ENCODE measurements at regions not wholly inside any gene's neighbourhood (a gene's known extent, or its start where the extent isn't known, plus 50 kb on each side); places are given as distances from the start of the nearest gene placed in this dataset.
"Not testable (repeated sequence)": the region's sequence is repeated elsewhere in the genome, so short reads cannot be mapped to it uniquely, and the experiment has no call there.

DNA sequence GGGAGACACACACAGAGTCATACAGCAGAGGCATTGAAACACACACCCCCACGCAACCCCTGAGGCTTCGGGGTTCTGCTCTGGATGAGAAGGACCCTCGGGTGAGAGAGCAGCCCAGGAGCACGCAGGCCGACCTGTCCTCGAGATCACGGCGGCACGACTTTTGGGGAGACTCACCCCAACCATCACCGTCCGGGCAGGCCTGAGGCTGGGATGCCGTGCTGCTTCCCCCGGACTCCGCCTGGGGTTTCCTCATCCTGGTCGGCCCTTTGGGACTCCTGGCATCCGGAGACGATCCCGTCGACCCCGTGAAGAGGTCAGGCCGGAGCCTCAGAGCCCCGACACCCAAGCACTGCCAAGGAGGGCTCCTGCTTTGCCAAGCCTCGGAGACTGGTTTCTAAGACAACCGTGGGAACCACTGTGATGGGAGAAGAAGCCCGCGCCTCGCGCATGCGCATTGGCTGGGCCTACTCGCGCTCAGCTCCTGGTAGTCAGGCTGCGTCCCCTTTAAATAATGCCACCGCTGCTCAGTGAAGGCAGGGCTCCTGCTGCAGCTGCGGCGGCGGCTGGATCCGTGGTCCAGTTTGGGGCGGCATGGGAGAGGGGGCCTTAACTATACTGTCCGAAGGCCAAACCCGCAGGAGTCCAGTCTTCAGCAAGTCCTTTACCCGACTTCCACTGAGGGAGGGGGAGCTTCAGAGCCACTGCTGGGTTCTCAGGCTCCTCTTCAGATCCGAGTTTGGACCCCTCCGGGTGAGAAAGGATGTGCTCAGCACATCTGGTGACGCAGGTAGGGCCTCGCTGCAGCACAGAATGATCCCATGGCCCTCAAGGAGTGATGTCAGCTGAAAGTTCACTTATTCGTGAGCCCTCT, 171.4 kb upstream of the ZNF337 start:
- H2AFZ ChIP-seq (ENCODE audit: low read depth, low read length), result no peak overlapping the region
- peaks cover 7% of the 10 kb centered on the region for H3K4me1 ChIP-seq (ENCODE audit: insufficient read depth, low read length)
- peaks cover 4% of the 10 kb centered on the region for H3K27me3 ChIP-seq (ENCODE audit: insufficient read depth, low read length)
- no peak overlapping the region for H3K4me3 ChIP-seq (ENCODE audit: low read length)
- H3K9me3 ChIP-seq (ENCODE audit: low read length), result peaks cover 1% of the 10 kb centered on the region
- no peaks in the 10 kb centered on the region for H3K36me3 ChIP-seq (ENCODE audit: insufficient read depth, low read length)

DNA sequence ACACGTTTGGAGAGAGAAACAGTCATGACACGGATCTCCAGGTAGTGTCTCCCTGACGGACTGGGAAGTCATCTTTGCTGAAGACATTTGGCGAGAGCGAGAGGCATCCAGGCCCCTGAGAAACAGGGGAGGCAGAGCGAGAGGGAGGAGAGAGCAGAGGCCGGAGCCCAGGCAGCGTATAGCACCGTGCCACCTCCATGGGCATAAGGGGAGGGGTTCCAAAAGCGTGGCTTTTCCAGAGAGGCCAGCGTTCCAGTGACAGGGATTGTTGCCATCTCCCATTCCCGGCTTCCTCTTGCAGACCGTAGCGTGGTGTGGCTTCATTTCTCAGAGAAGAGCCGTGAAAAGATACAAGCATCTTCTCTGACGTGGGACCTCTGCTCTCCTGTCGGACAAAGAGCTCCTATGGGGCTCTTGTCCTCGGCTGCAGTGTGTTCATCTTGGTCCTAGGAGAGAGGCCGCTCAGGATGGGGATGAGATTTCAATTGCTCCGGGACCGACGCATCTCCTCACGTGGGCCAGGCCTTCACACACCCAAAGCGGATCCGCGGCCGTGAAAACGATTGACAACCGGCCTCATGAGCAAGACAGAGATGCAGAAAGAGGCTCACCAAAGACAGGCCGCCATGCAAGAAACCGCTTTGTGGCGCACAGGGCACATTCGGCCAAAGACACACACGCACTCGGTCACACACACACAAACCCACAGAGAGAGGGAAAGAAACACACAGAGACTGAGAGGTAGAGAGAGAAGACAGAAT, 170.5 kb upstream of the ZNF337 start:
- H3K4me3 ChIP-seq (ENCODE audit: low read length); H3K4me1 ChIP-seq (ENCODE audit: insufficient read depth, low read length); H2AFZ ChIP-seq (ENCODE audit: low read depth, low read length); H3K27me3 ChIP-seq (ENCODE audit: insufficient read depth, low read length); H3K36me3 ChIP-seq (ENCODE audit: insufficient read depth, low read length); H3K9me3 ChIP-seq (ENCODE audit: low read length): not testable (repeated sequence)

DNA sequence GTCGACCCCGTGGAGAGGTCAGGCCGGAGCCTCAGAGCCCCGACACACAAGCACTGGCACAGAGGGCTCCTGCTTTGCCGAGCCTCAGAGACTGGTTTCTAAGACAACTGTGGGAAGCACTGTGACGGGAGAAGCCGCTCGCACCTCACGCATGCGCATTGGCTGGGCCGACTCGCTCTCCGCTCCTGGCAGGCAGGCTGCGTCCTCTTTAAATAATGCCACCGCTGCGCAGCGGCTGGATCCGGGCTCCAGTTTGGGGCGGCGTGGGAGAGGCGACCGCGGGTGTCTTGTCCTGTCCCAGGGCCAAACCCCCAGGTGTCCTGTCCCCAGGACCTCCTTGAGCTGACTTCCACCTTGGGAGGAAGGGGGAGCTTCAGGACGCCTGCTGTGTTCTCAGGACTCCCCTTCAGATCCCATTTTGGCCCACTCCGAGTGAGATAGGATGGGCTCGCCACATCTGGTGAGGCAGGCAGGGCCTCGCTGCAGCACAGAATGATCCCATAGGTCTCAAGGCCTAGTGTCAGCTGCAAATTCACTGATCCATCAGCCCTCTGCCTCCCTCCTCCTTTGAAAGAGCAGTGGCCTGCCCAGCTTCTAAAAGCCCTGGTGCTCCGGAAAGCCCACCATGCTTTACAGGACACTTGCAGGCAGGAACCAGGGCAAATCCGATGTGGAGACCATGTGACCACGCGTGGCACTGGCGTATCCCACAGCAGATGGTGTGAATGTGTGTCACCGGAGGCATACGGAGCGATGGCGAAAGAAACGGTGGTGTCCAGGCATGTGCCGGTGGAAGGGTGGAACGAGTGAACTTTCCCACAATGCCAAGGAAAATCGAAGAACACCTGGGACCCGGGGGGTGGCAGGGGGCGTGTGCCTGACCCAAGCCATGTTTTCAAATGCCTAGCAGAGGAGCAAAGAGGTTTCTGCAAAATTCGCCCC, 169.3 kb upstream of the ZNF337 start:
- Histone ChIP-seq H3K4me3 (ENCODE audit: low read length) (peak overlapping the region; percentile 45), H2AFZ (ENCODE audit: low read depth, low read length) (peak overlapping the region; percentile 77), H3K27me3 (ENCODE audit: insufficient read depth, low read length) (peaks cover 4% of the 10 kb centered on the region), H3K4me1 (ENCODE audit: insufficient read depth, low read length) (peaks cover 11% of the 10 kb centered on the region), H3K9me3 (ENCODE audit: low read length) (peaks cover 1% of the 10 kb centered on the region), H3K36me3 (ENCODE audit: insufficient read depth, low read length) (no peaks in the 10 kb centered on the region)

DNA sequence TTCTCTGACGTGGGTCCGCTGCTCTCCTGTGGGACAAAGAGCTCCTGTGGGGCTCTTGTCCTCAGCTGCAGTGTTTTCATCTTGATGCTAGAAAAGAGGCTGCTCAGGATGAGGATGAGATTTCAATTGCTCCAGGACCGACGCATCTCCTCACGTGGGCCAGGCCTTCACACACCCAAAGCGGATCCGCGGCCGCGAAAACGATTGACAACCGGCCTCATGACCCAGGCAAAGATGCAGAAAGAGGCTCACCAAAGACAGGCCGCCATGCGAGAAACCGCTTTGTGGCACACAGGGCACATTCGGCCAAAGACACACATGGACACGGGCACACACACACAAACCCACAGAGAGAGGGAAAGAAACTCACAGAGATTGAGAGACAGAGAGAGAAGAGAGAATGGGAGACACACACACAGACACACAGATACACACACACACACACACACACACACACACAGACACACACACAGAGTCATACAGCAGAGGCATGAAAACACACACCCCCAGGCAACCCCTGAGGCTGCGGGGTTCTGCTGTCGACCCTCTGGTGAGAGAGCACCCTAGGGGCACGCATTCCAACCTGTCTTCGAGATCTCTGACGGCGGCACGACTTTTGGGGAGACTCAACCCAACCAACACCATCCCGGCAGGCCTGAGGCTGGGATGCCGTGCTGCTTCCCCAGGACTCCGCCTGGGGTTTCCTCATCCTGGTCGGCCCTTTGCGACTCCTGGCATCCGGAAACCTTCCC, 168.5 kb upstream of the ZNF337 start:
- Histone ChIP-seq H3K4me3 (ENCODE audit: low read length) (peak overlapping the region; percentile 45), H3K4me1 (ENCODE audit: insufficient read depth, low read length) (peaks cover 17% of the 10 kb centered on the region), H2AFZ (ENCODE audit: low read depth, low read length) (peak overlapping the region; percentile 77)
- H3K36me3 ChIP-seq (ENCODE audit: insufficient read depth, low read length); H3K9me3 ChIP-seq (ENCODE audit: low read length); H3K27me3 ChIP-seq (ENCODE audit: insufficient read depth, low read length): not testable (repeated sequence)

DNA sequence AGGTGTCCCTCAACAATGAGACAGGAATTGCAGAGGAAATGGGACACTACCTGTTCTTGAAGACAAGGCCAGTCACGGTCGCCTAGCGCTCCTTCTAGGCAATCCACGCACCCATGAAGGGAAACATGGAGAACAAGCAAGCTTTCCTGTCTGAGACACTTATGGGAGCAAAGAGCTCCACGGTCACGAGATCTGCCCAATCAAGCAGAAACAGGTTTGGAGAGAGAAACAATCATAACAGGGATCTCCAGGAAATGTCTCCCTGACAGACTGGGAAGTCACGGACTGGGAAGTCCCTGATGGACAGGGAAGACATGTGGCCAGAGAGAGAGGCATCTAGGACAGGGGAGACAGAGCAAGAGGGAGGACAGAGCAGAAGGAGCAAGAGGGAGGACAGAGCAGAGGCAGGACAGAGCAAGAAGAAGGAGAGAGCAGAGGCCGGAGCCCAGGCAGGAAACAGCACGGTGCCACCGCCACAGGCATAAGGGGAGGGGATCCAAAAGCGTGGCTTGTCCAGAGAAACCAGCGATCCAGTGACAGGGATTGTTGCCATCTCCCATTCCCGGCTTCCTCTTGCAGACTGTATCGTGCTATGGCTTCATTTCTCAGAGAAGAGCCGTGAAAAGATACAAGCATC, 167.8 kb upstream of the ZNF337 start:
- Histone ChIP-seq H3K4me1 (ENCODE audit: insufficient read depth, low read length) (peaks cover 23% of the 10 kb centered on the region), H3K36me3 (ENCODE audit: insufficient read depth, low read length) (no peaks in the 10 kb centered on the region), H3K27me3 (ENCODE audit: insufficient read depth, low read length) (peaks cover 1% of the 10 kb centered on the region), H2AFZ (ENCODE audit: low read depth, low read length) (no peak overlapping the region), H3K4me3 (ENCODE audit: low read length) (no peak overlapping the region), H3K9me3 (ENCODE audit: low read length) (peaks cover 1% of the 10 kb centered on the region)

DNA sequence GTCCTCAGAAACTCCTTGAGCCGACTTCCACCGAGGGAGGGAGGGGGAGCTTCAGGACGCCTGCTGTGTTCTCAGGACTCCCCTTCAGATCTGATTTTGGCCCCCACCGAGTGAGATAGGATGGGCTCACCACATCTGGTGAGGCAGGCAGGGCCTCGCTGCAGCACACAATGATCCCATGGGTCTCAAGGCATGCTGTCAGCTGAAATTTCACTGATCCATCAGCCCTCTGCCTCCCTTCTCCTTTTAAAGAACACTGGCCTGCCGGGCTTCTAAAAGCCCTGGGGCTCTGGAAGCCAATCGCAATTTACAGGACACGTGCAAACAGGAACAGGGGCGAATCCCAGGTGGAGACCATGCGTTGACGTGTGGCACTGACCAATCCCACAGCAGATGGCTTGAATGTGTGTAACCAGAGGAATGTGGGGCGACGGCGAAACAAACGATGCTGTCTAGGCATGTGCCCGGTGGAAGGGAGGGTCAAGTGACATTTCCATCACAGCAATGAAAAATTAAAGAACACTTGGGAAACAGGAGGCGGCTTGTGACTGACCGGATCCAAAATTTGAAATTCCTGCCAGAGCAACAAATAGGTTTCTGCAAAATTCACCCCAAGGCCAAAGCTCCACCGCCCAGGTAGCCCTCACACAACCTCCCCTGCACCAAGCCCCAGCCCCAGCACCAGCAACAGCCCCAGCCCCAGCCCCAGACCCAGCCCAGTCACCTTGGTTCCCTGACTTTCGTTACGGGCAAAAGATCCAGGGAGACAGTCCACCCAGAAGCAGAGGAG, 167.1 kb upstream of the ZNF337 start:
- Histone ChIP-seq H2AFZ (ENCODE audit: low read depth, low read length) (peak overlapping the region; percentile 27), H3K36me3 (ENCODE audit: insufficient read depth, low read length) (no peaks in the 10 kb centered on the region), H3K4me1 (ENCODE audit: insufficient read depth, low read length) (peaks cover 23% of the 10 kb centered on the region), H3K4me3 (ENCODE audit: low read length) (peak overlapping the region; percentile 48), H3K9me3 (ENCODE audit: low read length) (peaks cover 1% of the 10 kb centered on the region), H3K27me3 (ENCODE audit: insufficient read depth, low read length) (no peaks in the 10 kb centered on the region)

DNA sequence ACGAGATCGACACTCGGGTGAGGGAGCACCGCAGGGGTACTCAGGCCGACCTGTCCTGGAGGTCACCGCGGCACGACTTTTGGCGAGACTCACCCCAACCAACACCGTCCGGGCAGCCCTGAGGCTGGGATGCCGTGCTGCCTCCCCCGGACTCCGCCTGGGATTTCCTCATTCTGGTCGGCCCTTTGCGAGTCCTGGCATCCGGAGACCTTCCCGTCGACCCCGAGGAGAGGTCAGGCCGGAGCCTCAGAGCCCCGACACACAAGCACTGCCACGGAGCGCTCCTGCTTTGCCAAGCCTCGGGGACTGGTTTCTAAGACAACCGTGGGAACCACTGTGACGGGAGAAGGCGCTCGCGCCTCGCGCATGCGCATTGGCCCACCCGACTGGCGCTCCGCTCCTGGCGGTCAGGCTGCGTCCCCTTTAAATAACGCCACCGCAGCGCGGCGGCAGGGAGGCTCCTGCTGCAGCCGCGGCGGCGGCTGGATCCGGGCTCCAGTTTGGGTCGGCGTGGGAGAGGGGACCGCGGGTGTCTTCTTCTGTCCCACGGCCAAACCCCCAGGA, 166.4 kb upstream of the ZNF337 start:
- H3K36me3 ChIP-seq (ENCODE audit: insufficient read depth, low read length); H3K27me3 ChIP-seq (ENCODE audit: insufficient read depth, low read length); H3K9me3 ChIP-seq (ENCODE audit: low read length): not testable (repeated sequence)
- H2AFZ ChIP-seq (ENCODE audit: low read depth, low read length), result peak overlapping the region; percentile 27
- H3K4me1 ChIP-seq (ENCODE audit: insufficient read depth, low read length), result peaks cover 27% of the 10 kb centered on the region
- peak overlapping the region; percentile 48 for H3K4me3 ChIP-seq (ENCODE audit: low read length)

DNA sequence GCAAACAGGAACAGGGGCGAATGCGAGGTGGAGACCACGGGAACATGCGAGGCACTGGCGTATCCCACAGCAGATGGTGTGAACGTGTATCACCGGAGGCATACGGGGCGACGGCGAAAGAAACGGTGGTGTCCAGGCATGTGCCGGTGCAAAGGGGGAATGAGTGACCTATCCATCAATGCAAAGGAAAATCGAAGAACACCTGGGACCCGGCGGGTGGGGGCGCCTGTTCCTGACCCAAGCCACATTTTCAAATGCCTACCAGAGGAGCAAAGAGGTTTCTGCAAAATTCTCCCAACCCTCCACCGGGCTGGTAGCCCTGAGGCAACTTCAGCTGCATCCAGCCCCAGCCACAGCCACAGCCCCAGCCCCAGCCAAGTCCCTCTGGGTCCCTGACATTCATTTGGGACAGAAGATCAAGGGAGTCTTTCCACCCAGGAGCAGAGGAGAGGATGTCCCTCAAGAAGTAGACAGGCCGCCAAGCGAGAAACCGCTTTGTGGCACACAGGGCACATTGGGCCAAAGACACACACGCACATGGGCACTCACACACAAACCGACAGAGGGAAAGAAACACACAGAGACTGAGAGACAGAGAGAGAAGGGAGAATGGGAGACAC, 164.0 kb upstream of the ZNF337 start:
- Histone ChIP-seq H3K9me3 (ENCODE audit: low read length) (peaks cover 4% of the 10 kb centered on the region), H3K4me1 (ENCODE audit: insufficient read depth, low read length) (peaks cover 29% of the 10 kb centered on the region), H3K4me3 (ENCODE audit: low read length) (peak overlapping the region; percentile 48), H3K36me3 (ENCODE audit: insufficient read depth, low read length) (no peaks in the 10 kb centered on the region), H2AFZ (ENCODE audit: low read depth, low read length) (no peak overlapping the region), H3K27me3 (ENCODE audit: insufficient read depth, low read length) (no peaks in the 10 kb centered on the region)

DNA sequence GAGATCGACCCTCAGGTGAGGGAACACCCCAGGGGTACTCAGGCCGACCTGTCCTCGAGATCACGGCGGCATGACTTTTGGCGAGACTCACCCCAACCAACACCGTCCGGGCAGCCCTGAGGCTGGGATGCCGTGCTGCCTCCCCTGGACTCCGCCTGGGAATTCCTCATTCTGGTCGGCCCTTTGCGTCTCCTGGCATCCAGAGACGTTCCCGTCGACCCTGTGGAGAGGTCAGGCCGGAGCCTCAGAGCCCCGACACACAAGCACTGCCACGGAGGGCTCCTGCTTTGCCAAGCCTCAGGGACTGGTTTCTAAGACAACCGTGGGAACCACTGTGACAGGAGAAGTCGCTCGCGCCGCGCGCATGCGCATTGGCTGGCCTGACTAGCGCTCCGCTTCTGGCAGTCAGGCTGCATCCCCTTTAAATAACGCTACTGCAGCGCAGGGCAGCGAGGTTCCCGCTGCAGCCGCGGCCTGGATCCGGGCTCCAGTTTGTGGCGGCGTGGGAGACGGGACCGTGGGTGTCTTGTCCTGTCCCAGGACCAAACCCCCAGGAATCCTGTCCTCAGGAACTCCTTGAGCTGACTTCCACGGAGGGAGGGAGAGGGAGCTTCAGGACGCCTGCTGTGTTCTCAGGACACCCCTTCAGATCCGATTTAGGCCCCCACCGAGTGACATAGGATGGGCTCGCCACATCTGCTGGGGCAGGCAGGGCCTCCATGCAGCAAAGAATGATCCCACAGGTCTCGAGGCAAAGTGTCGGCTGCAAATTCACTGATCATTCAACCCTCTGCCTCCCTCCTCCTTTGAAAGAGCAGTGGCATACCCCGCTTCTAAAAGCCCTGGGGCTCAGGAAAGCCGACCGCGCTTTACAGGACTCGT, 163.2 kb upstream of the ZNF337 start:
- Histone ChIP-seq H3K36me3 (ENCODE audit: insufficient read depth, low read length) (no peaks in the 10 kb centered on the region), H2AFZ (ENCODE audit: low read depth, low read length) (no peak overlapping the region), H3K27me3 (ENCODE audit: insufficient read depth, low read length) (no peaks in the 10 kb centered on the region), H3K9me3 (ENCODE audit: low read length) (peaks cover 6% of the 10 kb centered on the region), H3K4me3 (ENCODE audit: low read length) (peak overlapping the region; percentile 33), H3K4me1 (ENCODE audit: insufficient read depth, low read length) (peaks cover 27% of the 10 kb centered on the region)

All from neuron (in vitro differentiated cells).